Ishikawa (cell line): ENCODE measurements at regions not wholly inside any gene's neighbourhood (a gene's known extent, or its start where the extent isn't known, plus 50 kb on each side); places are given as distances from the start of the nearest gene placed in this dataset.

Experiments used
- CEBPB ChIP-seq: IDR thresholded peaks from 2 replicates; pipeline ENCODE4 v1.6.1; 2012
- CREB1 ChIP-seq: IDR thresholded peaks from 2 replicates; pipeline ENCODE4 v1.6.1; 2012; ENCODE audit warnings: low read depth
- EGR1 ChIP-seq: IDR thresholded peaks from 2 replicates; pipeline ENCODE4 v1.6.1; 2012
- EP300 ChIP-seq: IDR thresholded peaks from 2 replicates; pipeline ENCODE4 v1.6.1; 2012; ENCODE audit warnings: borderline replicate concordance
- FOXM1 ChIP-seq: IDR thresholded peaks from 2 replicates; pipeline ENCODE4 v1.6.1; 2012; ENCODE audit warnings: low read depth, borderline replicate concordance
- MAX ChIP-seq: IDR thresholded peaks from 2 replicates; pipeline ENCODE4 v1.6.1; 2012
- NFIC ChIP-seq: IDR thresholded peaks from 2 replicates; pipeline ENCODE4 v1.6.1; 2012
- RAD21 ChIP-seq: IDR thresholded peaks from 2 replicates; pipeline ENCODE4 v1.6.1; 2012; ENCODE audit warnings: low read depth
- REST ChIP-seq: IDR thresholded peaks from 2 replicates; pipeline ENCODE4 v1.6.1; 2012; ENCODE audit warnings: low read depth, mild to moderate bottlenecking
- TAF1 ChIP-seq: IDR thresholded peaks from 2 replicates; pipeline ENCODE4 v1.6.1; 2012; ENCODE audit warnings: low read depth, mild to moderate bottlenecking
- TCF12 ChIP-seq: IDR thresholded peaks from 2 replicates; pipeline ENCODE4 v1.6.1; 2012; ENCODE audit warnings: low read depth
- TEAD4 ChIP-seq: IDR thresholded peaks from 2 replicates; pipeline ENCODE4 v1.6.1; 2012
- USF1 ChIP-seq: IDR thresholded peaks from 2 replicates; pipeline ENCODE4 v1.6.1; 2012
- YY1 ChIP-seq: IDR thresholded peaks from 2 replicates; pipeline ENCODE4 v1.6.1; 2012; ENCODE audit warnings: low read depth
- ZBTB7A ChIP-seq: IDR thresholded peaks from 2 replicates; pipeline ENCODE4 v1.6.1; 2012; ENCODE audit warnings: low read depth

- TF ChIP-seq TCF12 = no peak
- TF ChIP-seq YY1 = no peak
- no peak for TF ChIP-seq RAD21
Measured at GRCh38 chr1:201648907-201649721, 110.2 kb downstream of the NAV1 start.

GRCh38 chr1:201649761-201650622 lies 111.1 kb downstream of the NAV1 start:
- TF ChIP-seq TEAD4 = no peak
- no peak for TF ChIP-seq TAF1
- TF ChIP-seq TCF12 = no peak
- no peak for TF ChIP-seq CEBPB
- TF ChIP-seq MAX = no peak
- peak; percentile 25; the same call in 1 of the 2 replicates for TF ChIP-seq YY1
- no peak for TF ChIP-seq REST
- TF ChIP-seq CREB1 = peak; percentile 37; the same call in 1 of the 2 replicates
- TF ChIP-seq NFIC = no peak
- 0 out of 2 replicates have a peak, but pooled peaks have one; percentile 44 for TF ChIP-seq ZBTB7A

DNA sequence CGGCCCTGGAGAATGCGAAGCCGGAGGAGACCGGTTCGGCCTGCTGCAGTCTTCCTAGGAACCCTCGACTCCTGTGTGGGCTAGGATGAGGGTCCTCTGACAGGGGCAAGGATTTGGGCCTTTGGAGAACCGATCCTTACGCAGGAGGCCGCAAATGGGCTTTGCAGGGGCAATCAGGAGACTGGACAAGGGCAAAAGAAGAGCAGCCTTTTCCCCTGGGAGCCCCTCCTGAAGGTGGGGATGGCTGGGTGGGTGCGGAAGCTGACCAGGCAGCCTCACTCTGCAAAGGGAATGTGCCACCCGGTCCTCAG lies 111.7 kb downstream of the NAV1 start:
- TF ChIP-seq TAF1 (no peak), NFIC (no peak), USF1 (no peak), MAX (no peak), YY1 (no peak), TCF12 (no peak), EP300 (no peak), REST (no peak), CEBPB (no peak), EGR1 (no peak), CREB1 (no peak), FOXM1 (no peak), ZBTB7A (no peak)

GRCh38 chr1:201652181-201652580 lies 113.3 kb downstream of the NAV1 start:
- TF ChIP-seq CREB1 (no peak), TCF12 (no peak), REST (no peak), CEBPB (no peak), EP300 (no peak), TAF1 (no peak)

- TF ChIP-seq TAF1 (no peak), TEAD4 (no peak), EGR1 (no peak), CREB1 (no peak), ZBTB7A (no peak), MAX (no peak), NFIC (no peak), USF1 (no peak), EP300 (no peak), CEBPB (no peak)
Measured at GRCh38 chr1:201653233-201653632, 114.3 kb downstream of the NAV1 start.
